ENCODE measurements at regions not wholly inside any gene's neighbourhood (a gene's known extent, or its start where the extent isn't known, plus 50 kb on each side); places are given as distances from the start of the nearest gene placed in this dataset.

- TF ChIP-seq CTCF (IDR thresholded peaks at IDR 0.05 in 2 of 3, conservative IDR thresholded peaks at IDR 0.05 in 1 of 3; ENCODE audit: control insufficient read depth in 2 of 3, extremely low read depth in 1 of 3, insufficient read depth in 1 of 3, low read depth in 3 of 3, low read length in 3 of 3) (no peak), HDGF (IDR thresholded peaks at IDR 0.05) (no peak), BRCA1 (IDR thresholded peaks at IDR 0.05; ENCODE audit: low read depth, low read length) (no peak), FOXM1 (IDR thresholded peaks at IDR 0.05; ENCODE audit: low read depth, low read length) (no peak), MYC (IDR thresholded peaks at IDR 0.05; ENCODE audit: insufficient read depth, insufficient read length, insufficient replicate concordance, low read length, severe bottlenecking) (no peak), E2F4 (IDR thresholded peaks at IDR 0.05; ENCODE audit: low read depth, low read length) (no peak), SMAD1 (IDR thresholded peaks at IDR 0.05; ENCODE audit: low read depth, partially characterized antibody) (no peak), POLR2A (IDR thresholded peaks at IDR 0.05; ENCODE audit: low read depth, low read length) (no peak), MTA3 (IDR thresholded peaks at IDR 0.05; ENCODE audit: borderline replicate concordance, low read length) (no peak)
Measured at GRCh38 chr1:5758859-5759578, 233.2 kb downstream of the NPHP4 start.
